ENCODE measurements at regions not wholly inside any gene's neighbourhood (a gene's known extent, or its start where the extent isn't known, plus 50 kb on each side); places are given as distances from the start of the nearest gene placed in this dataset.
"Not testable (repeated sequence)": the region's sequence is repeated elsewhere in the genome, so short reads cannot be mapped to it uniquely, and the experiment has no call there.

DNA sequence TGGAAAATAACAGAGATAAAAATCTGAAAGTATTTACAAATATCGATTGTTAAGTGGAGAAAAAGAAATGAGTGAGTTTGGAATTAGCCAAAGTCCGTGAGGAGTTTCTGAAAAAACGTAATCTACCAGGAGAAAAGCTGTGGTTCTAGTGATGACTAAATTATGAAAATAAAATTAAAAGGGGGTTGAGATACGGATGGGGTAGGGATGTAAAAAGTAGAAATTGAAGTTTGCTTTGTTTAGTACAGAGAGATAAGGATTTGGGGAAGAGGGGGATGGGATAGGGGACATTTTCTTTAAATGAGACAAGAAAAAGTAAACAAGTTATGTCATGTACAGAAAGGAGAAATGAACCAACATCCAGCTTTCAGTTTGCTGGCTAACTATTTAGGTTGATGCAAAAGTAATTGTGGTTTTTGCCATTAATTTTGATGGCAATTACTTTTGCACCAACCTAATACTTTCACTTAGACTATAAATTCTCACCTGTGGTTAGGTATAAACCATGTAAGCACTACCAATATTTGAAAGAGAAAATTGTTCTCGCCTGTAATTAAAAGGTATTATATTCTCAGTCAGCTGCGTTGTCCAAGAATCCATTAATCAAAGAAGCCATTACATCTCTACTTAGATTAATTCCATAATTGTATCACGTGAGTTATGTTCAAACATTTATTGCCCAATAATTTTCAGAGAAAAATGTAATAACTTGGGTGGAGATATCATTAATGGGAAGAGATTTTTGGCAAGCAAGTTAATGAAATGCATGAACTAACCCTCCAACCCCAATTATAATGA is 143.0 kb upstream of the NRP1 start:
- in situ Hi-C loops (cut with MboI; ENCODE audit: low pct_unique_long_range_greater_than_20kb, low sequenced_read_pairs, unreplicated experiment): no loop called here
- TF ChIP-seq, protein P1, sequence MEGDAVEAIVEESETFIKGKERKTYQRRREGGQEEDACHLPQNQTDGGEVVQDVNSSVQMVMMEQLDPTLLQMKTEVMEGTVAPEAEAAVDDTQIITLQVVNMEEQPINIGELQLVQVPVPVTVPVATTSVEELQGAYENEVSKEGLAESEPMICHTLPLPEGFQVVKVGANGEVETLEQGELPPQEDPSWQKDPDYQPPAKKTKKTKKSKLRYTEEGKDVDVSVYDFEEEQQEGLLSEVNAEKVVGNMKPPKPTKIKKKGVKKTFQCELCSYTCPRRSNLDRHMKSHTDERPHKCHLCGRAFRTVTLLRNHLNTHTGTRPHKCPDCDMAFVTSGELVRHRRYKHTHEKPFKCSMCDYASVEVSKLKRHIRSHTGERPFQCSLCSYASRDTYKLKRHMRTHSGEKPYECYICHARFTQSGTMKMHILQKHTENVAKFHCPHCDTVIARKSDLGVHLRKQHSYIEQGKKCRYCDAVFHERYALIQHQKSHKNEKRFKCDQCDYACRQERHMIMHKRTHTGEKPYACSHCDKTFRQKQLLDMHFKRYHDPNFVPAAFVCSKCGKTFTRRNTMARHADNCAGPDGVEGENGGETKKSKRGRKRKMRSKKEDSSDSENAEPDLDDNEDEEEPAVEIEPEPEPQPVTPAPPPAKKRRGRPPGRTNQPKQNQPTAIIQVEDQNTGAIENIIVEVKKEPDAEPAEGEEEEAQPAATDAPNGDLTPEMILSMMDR (IDR thresholded peaks at IDR 0.05; ENCODE audit: extremely low read depth, insufficient read depth, missing control alignments): no peak
- DNase-seq (ENCODE audit: low spot score): no peak

DNA sequence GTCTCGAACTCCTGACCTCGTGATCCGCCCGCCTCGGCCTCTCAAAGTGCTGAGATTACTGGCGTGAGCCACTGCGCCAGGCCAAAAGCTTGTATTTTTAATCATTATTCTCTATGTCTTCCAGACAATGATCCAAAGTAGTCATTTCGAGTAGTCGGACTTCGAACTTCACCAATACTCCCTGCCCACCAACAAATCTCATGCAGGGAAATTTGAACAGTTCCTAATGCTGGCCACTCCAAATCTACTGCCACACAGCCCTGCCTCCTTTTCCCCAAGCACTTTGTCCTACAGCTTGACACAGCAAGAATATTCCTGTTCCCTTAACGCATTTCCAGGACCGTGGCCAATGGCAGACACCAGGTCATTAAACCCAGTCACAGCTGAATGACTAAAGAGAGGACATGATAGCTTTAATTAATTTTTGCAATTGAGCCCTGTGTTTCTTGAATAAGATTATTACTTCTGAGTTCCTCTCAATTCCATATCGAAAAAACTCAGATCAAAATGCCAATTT is 142.3 kb upstream of the NRP1 start:
- in situ Hi-C loops (cut with MboI; ENCODE audit: low pct_unique_long_range_greater_than_20kb, low sequenced_read_pairs, unreplicated experiment): no loop called here
- TF ChIP-seq, protein P1 (IDR thresholded peaks at IDR 0.05; ENCODE audit: extremely low read depth, insufficient read depth, missing control alignments): no peak
- DNase-seq (ENCODE audit: low spot score): no peak

DNA sequence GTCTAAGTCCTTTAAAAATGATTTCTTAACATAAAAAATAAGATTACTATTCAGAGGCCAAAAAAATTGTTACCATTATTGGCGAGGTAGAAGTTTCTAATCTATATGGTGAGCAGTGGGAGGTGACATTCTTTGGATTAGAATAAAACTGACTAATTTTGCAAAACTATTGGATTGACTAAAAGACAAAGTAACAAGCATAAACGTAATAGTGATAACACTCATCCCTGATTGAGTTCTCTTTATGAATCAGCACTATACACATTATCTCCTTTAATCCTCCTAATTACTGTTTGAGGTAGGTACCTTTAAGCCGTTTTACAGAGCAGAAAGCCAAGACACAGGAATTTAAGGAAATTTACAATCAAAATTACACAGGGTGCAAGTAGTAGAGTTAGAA is 139.2 kb upstream of the NRP1 start:
- in situ Hi-C loops (cut with MboI; ENCODE audit: low pct_unique_long_range_greater_than_20kb, low sequenced_read_pairs, unreplicated experiment): no loop called here
- TF ChIP-seq, protein P1 (IDR thresholded peaks at IDR 0.05; ENCODE audit: extremely low read depth, insufficient read depth, missing control alignments): no peak
- DNase-seq (ENCODE audit: low spot score): no peak

DNA sequence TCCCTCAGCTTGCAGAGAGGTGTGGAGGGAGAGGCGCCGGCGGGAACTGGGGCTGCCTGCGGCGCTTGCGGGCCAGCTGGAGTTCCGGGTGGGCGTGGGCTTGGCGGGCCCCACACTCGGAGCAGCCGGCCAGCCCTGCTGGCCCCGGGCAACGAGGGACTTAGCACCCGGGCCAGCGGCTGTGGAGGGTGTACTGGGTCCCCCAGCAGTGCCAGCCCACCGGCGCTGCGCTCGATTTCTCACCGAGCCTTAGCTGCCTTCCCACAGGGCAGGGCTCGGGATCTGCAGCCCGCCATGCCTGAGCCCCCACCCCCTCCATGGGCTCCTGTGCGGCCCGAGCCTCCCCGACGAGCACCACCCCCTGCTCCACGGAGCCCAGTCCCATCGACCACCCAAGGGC is 133.5 kb upstream of the NRP1 start:
- DNase-seq (ENCODE audit: low spot score); in situ Hi-C loops (cut with MboI; ENCODE audit: low pct_unique_long_range_greater_than_20kb, low sequenced_read_pairs, unreplicated experiment): not testable (repeated sequence)

DNA sequence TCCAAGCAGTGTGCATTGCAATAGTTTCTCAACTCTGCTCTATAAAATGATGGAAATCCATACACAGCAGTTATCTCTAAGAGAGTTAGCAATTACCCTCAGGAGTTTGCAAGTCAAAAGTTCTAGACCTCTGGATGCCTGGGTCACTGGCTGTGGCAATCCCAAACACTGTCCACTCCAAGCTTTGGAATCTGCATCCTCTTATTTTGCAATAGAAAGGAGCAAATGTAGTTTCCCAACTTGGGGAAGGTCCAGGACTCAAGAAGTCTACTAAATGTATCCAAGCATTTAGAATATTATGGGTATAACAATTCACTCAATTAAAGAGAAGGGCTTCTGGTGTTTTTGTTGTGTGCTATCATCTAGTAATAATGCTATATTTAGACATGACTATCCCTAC is 131.3 kb upstream of the NRP1 start:
- TF ChIP-seq, protein P1 (IDR thresholded peaks at IDR 0.05; ENCODE audit: extremely low read depth, insufficient read depth, missing control alignments): no peak
- no peak for DNase-seq (ENCODE audit: low spot score)
- in situ Hi-C loops (cut with MboI; ENCODE audit: low pct_unique_long_range_greater_than_20kb, low sequenced_read_pairs, unreplicated experiment): no loop called here

DNA sequence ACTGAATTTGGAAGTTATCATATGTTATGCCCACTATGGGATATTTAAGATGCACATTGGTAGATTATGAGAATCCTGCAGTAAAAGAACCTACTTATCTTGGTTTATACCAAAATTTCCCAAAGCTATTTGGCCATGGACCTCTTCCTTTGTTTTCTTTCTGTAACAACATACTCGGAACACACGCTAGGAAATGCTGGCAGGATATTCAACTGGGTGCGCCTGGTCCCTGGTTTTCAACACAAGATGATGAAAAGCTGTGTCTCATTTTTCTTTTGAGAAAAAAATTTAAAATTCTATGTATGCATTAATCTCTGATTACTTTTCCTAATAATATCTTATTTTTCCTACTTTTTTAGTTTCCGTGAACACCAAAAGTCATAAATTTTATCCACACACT is 128.5 kb upstream of the NRP1 start:
- DNase-seq (ENCODE audit: low spot score): no peak
- in situ Hi-C loops (cut with MboI; ENCODE audit: low pct_unique_long_range_greater_than_20kb, low sequenced_read_pairs, unreplicated experiment): no loop called here
- TF ChIP-seq, protein P1 (IDR thresholded peaks at IDR 0.05; ENCODE audit: extremely low read depth, insufficient read depth, missing control alignments): no peak

DNA sequence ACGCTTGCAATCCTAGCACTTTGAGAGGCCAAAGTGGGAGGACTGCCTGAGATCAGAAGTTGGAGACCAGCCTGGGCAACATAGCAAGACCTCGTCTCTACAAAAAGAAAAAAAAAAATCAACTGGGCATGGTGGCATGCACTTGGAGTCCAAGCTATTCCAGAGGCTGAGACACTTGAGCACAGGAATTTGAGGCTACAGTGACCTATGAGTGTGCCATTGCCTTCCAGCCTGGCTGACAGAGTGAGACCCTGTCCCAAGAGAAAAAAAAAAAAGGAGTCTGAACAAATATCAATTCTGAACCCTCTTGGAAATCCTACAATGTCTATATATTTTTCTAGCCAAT is 126.8 kb upstream of the NRP1 start:
- TF ChIP-seq, protein P1 (IDR thresholded peaks at IDR 0.05; ENCODE audit: extremely low read depth, insufficient read depth, missing control alignments): no peak
- DNase-seq (ENCODE audit: low spot score): no peak
- in situ Hi-C loops (cut with MboI; ENCODE audit: low pct_unique_long_range_greater_than_20kb, low sequenced_read_pairs, unreplicated experiment): no loop called here
